SK-N-SH treated with all-trans-retinoic acid at 6 μM for 48 hours (cell line): ENCODE measurements at regions not wholly inside any gene's neighbourhood (a gene's known extent, or its start where the extent isn't known, plus 50 kb on each side); places are given as distances from the start of the nearest gene placed in this dataset.
A peak's percentile ranks its signal among the peaks of the same experiment; 100 is the strongest.
"Not testable (repeated sequence)": the region's sequence is repeated elsewhere in the genome, so short reads cannot be mapped to it uniquely, and the experiment has no call there.

Source experiments
- ATAC-seq: fragments of 200-7000 bp; cut with Tn5 transposase; 3 replicates; pipeline ENCODE4 v1.9.1; 2020; ENCODE audit warnings: mild to moderate bottlenecking, moderate library complexity
- CSDC2 ChIP-seq: fragments of 250-450 bp; sonication (Bioruptor Pico); IDR thresholded peaks from 2 replicates; pipeline ENCODE4 v1.5.0; 2020; ENCODE audit warnings: mild to moderate bottlenecking, moderate library complexity
- GLIS3 ChIP-seq: fragments of 250-450 bp; sonication (Bioruptor Pico); IDR thresholded peaks from 2 replicates; pipeline ENCODE4 v1.5.0; 2020; ENCODE audit warnings: mild to moderate bottlenecking, moderate library complexity
- ISL1 ChIP-seq: fragments of 250-450 bp; sonication (Bioruptor Pico); IDR thresholded peaks from 2 replicates; pipeline ENCODE4 v2.1.2; 2022; ENCODE audit warnings: mild to moderate bottlenecking, moderate library complexity
- OSR1 ChIP-seq: fragments of 250-450 bp; sonication (Bioruptor Pico); IDR thresholded peaks from 2 replicates; pipeline ENCODE4 v1.8.0; 2022; ENCODE audit warnings: moderate library complexity, mild to moderate bottlenecking, inconsistent platforms
- PPARA ChIP-seq: fragments of 250-450 bp; sonication (Bioruptor Pico); IDR thresholded peaks from 2 replicates; pipeline ENCODE4 v1.5.0; 2020; ENCODE audit warnings: mild to moderate bottlenecking, borderline replicate concordance
- RARB ChIP-seq: fragments of 250-450 bp; sonication (Bioruptor Pico); IDR thresholded peaks from 2 replicates; pipeline ENCODE4 v1.8.0; 2021; ENCODE audit warnings: mild to moderate bottlenecking, moderate library complexity
- SNAI2 ChIP-seq: fragments of 250-450 bp; sonication (Bioruptor Pico); IDR thresholded peaks from 2 replicates; pipeline ENCODE4 v1.5.0; 2020; ENCODE audit warnings: mild to moderate bottlenecking, moderate library complexity
- TCF4 ChIP-seq: fragments of 250-450 bp; sonication (Bioruptor Pico); IDR thresholded peaks from 2 replicates; pipeline ENCODE4 v1.8.0; 2021; ENCODE audit warnings: mild to moderate bottlenecking, moderate library complexity, borderline replicate concordance
- TOX ChIP-seq: fragments of 250-450 bp; sonication (Bioruptor Pico); IDR thresholded peaks from 2 replicates; pipeline ENCODE4 v1.8.0; 2021; ENCODE audit warnings: mild to moderate bottlenecking, moderate library complexity, borderline replicate concordance
- ZC3H10 ChIP-seq: fragments of 250-450 bp; sonication (Bioruptor Pico); IDR thresholded peaks from 2 replicates; pipeline ENCODE4 v1.5.1; 2021; ENCODE audit warnings: mild to moderate bottlenecking, moderate library complexity
- ZFP3 ChIP-seq: fragments of 250-450 bp; sonication (Bioruptor Pico); IDR thresholded peaks from 2 replicates; pipeline ENCODE4 v1.5.0; 2020; ENCODE audit warnings: mild to moderate bottlenecking, moderate library complexity
- ZNF8 ChIP-seq: fragments of 450-650 bp; formaldehyde crosslinking; IDR thresholded peaks from 2 replicates; pipeline ENCODE4 v1.5.0; 2020; ENCODE audit warnings: mild to moderate bottlenecking, moderate library complexity
- TF ChIP-seq, protein P1 (sequence below): fragments of 250-450 bp; sonication (Bioruptor Pico); IDR thresholded peaks from 2 replicates; pipeline ENCODE4 v1.8.0; 2021; ENCODE audit warnings: low read depth, mild to moderate bottlenecking, moderate library complexity, borderline replicate concordance
- TF ChIP-seq, protein P2 (sequence below): fragments of 250-450 bp; sonication (Bioruptor Pico); IDR thresholded peaks from 2 replicates; pipeline ENCODE4 v1.5.1; 2020; ENCODE audit warnings: low read depth, mild to moderate bottlenecking, moderate library complexity
- TF ChIP-seq, protein P3 (sequence below): fragments of 250-450 bp; sonication (Bioruptor Pico); IDR thresholded peaks from 2 replicates; pipeline ENCODE4 v1.8.0; 2020; ENCODE audit warnings: mild to moderate bottlenecking, moderate library complexity, borderline replicate concordance
- TF ChIP-seq, protein P4 (sequence below): fragments of 250-450 bp; sonication (Bioruptor Pico); IDR thresholded peaks from 2 replicates; pipeline ENCODE4 v1.5.0; 2020; ENCODE audit warnings: mild to moderate bottlenecking, moderate library complexity

DNA sequence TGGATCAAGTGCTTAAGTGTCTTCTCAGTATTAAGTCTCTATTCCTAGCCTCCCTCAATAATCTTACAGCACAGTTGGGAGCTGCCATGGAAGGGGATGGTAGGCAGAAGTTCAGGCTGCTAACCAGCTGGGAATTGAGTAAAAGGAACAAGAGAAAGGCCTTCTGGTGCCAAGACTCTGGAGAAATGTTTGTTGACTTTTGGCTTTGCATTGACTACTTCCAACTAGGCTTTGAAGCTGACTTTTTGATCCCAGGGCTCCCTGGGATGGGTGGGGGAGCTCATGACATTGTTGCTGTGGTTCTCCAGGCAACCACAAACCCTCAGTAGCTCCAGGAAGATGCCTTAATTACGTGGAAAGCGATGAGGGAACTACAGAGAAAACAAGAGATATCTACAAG is 85.2 kb upstream of the HTR4 start (continued):
- TF ChIP-seq, protein P1, sequence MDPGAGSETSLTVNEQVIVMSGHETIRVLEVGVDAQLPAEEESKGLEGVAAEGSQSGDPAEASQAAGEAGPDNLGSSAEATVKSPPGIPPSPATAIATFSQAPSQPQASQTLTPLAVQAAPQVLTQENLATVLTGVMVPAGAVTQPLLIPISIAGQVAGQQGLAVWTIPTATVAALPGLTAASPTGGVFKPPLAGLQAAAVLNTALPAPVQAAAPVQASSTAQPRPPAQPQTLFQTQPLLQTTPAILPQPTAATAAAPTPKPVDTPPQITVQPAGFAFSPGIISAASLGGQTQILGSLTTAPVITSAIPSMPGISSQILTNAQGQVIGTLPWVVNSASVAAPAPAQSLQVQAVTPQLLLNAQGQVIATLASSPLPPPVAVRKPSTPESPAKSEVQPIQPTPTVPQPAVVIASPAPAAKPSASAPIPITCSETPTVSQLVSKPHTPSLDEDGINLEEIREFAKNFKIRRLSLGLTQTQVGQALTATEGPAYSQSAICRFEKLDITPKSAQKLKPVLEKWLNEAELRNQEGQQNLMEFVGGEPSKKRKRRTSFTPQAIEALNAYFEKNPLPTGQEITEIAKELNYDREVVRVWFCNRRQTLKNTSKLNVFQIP = no peak
- TF ChIP-seq RARB = no peak

DNA sequence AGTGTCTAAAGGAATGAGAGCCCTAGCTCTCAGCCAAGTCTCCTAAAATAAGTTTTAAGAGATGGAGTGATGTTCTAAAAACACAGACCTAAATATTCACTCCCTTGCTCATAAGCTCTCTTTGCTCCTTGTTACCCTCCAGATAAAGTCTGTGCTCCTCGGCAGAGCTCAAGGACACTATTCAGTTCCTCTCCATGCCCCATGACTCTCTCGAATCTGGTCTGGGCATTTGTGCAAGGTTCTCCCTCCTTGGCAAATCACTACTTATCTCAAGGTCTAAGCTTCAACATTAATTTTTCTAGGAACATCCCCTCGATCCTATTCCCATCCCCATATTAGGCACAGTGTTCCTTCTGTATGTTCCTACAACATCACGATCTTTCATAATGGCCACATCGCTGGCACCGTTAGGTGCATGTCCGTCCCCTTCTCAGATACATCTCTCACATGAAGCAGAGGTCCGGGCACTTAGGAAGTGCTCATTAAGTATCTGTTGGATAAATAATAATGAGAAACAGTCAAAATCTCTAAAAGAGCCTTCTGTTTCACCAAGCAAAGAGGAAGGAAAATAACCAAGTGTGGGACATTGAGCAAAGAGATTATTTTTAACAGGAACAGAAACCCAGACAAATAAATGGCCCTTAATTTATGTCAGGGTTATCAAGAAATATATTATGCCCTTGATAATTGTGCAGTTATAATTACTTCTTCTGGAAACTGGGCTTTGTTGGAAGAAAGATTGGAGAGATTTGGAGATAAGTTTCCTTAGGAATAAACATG is 85.9 kb upstream of the HTR4 start:
- TF ChIP-seq, protein P1 = no peak
- TF ChIP-seq CSDC2 (CRISPR knock-in tag) (no peak), OSR1 (CRISPR knock-in tag) (no peak)
- no peak for ATAC-seq

DNA sequence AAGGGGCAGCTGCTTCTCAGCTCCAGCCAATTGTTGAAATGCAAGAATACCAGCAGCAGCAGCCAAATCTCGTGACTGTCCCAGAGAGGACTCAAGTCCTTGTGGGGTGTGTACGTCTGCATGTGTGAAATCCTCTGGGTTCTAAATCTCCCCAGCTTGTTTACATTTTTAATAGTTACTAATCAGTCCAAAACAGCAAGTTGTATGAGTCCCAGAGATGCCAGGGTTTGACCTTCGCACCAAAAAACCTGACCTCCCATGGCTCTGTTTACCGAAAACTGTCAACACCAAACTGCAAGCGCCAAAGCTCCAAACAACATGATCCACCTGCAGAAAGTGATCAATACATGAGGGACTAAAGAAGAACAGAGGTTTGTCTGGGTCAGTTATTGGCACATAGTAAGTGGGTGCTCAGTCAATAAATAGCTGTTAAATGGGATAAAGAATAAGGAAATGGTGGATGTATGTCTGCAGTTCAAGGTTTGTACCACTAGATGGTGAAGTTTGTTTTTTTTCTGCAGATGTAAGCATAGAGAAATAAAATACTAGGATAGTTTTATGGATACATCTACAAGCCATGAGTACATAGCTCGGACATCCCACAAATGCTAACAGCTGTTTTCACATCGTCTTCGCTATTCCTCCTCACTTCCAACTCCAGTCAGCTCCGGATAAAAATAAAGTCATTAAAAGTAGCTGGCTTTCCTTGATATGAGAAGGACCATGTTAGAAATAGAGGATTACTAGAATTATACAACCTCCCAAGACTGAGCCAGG is 85.3 kb upstream of the ADRB2 start:
- ATAC-seq = peak; percentile 83
- no peak for TF ChIP-seq GLIS3 (CRISPR knock-in tag)
- TF ChIP-seq OSR1 (CRISPR knock-in tag) = no peak
- TF ChIP-seq, protein P2, sequence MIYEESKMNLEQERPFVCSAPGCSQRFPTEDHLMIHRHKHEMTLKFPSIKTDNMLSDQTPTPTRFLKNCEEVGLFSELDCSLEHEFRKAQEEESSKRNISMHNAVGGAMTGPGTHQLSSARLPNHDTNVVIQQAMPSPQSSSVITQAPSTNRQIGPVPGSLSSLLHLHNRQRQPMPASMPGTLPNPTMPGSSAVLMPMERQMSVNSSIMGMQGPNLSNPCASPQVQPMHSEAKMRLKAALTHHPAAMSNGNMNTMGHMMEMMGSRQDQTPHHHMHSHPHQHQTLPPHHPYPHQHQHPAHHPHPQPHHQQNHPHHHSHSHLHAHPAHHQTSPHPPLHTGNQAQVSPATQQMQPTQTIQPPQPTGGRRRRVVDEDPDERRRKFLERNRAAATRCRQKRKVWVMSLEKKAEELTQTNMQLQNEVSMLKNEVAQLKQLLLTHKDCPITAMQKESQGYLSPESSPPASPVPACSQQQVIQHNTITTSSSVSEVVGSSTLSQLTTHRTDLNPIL (CRISPR knock-in tag) = no peak
- TF ChIP-seq ISL1 (CRISPR knock-in tag) = no peak
- TF ChIP-seq TOX (CRISPR knock-in tag) = no peak
- TF ChIP-seq, protein P3, sequence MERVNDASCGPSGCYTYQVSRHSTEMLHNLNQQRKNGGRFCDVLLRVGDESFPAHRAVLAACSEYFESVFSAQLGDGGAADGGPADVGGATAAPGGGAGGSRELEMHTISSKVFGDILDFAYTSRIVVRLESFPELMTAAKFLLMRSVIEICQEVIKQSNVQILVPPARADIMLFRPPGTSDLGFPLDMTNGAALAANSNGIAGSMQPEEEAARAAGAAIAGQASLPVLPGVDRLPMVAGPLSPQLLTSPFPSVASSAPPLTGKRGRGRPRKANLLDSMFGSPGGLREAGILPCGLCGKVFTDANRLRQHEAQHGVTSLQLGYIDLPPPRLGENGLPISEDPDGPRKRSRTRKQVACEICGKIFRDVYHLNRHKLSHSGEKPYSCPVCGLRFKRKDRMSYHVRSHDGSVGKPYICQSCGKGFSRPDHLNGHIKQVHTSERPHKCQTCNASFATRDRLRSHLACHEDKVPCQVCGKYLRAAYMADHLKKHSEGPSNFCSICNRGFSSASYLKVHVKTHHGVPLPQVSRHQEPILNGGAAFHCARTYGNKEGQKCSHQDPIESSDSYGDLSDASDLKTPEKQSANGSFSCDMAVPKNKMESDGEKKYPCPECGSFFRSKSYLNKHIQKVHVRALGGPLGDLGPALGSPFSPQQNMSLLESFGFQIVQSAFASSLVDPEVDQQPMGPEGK (CRISPR knock-in tag) = no peak
- no peak for TF ChIP-seq TCF4
- TF ChIP-seq SNAI2 = no peak

DNA sequence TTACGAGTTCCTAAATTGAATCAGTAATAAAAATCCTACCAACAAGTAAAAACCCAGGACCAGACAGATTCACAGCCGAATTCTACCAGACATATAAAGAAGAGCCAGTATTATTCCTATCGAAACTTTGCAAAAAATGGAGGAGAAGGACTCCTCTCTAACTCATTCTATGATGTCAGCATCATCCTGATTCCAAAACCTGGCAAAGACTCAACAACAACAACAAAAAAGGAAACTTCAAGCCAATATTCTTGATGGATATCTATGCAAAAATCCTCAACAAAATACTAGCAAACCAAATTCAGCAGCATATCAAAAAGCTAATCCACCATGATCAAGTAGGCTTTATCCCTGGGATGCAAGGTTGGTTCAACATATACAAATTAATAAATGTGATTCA is 84.6 kb upstream of the ADRB2 start:
- ATAC-seq = not testable (repeated sequence)

DNA sequence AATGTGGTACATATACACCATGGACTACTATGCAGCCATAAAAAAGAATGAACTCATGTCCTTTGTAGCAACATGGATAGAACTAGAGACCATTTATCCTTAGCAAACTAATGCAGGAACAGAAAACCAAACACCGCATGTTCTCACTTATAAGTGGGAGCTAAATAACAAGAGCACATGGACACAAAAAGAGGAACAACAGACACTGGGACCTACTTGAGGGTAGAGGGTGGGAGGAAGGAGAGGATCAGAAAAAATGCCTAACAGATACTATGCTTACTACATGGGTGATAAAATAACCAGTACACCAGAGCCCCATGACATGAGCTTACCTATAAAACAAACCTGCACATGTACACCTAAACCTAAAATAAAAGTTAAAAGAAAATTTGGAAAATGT is 82.0 kb upstream of the ADRB2 start:
- ATAC-seq = not testable (repeated sequence)

DNA sequence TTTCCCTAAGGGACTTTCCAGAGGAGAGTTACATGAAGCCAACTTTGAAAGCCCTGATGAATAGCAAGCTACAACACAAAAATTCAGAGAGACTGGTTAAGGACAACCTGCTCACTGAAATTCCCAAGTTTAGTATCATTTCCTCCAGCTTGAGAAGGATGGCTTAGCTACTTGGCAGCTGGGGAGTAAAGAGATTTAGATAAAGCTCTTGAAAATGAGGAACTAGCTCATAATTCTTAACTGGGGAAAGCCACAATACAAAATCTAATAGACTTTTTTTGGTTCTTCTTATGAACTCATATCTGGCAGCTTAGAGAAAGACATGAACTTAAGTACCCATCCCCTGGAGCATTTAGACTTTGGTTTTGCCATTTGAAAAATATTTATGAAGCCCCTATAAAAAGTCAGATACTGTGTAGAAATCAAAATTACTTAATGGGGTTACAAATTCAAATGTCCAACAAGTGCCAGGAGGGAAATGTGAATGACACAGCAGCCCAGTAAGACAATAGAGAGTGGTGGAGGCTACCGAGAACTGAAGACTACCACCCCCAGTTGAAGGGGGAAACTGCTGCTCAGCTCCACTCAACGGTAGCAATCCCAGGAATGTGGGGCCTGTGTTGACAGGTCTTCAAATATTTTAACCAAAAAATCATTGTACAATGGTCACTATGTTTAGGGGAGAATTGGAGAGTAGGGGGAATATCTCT is 79.4 kb upstream of the ADRB2 start:
- ATAC-seq = no peak
- TF ChIP-seq, protein P3 (CRISPR knock-in tag) = no peak
- no peak for TF ChIP-seq ZNF8 (CRISPR knock-in tag)
- TF ChIP-seq ZC3H10 (CRISPR knock-in tag) = no peak
- no peak for TF ChIP-seq PPARA (CRISPR knock-in tag)
- TF ChIP-seq ZFP3 = no peak
- no peak for TF ChIP-seq OSR1 (CRISPR knock-in tag)
- no peak for TF ChIP-seq ISL1 (CRISPR knock-in tag)
- no peak for TF ChIP-seq TCF4
- TF ChIP-seq, protein P4, sequence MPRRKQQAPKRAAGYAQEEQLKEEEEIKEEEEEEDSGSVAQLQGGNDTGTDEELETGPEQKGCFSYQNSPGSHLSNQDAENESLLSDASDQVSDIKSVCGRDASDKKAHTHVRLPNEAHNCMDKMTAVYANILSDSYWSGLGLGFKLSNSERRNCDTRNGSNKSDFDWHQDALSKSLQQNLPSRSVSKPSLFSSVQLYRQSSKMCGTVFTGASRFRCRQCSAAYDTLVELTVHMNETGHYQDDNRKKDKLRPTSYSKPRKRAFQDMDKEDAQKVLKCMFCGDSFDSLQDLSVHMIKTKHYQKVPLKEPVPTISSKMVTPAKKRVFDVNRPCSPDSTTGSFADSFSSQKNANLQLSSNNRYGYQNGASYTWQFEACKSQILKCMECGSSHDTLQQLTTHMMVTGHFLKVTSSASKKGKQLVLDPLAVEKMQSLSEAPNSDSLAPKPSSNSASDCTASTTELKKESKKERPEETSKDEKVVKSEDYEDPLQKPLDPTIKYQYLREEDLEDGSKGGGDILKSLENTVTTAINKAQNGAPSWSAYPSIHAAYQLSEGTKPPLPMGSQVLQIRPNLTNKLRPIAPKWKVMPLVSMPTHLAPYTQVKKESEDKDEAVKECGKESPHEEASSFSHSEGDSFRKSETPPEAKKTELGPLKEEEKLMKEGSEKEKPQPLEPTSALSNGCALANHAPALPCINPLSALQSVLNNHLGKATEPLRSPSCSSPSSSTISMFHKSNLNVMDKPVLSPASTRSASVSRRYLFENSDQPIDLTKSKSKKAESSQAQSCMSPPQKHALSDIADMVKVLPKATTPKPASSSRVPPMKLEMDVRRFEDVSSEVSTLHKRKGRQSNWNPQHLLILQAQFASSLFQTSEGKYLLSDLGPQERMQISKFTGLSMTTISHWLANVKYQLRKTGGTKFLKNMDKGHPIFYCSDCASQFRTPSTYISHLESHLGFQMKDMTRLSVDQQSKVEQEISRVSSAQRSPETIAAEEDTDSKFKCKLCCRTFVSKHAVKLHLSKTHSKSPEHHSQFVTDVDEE (CRISPR knock-in tag) = no peak
- TF ChIP-seq, protein P1 = no peak
